ENCODE measurements at regions not wholly inside any gene's neighbourhood (a gene's known extent, or its start where the extent isn't known, plus 50 kb on each side); places are given as distances from the start of the nearest gene placed in this dataset.

GRCh38 chr6:8655670-8656454, 220.5 kb upstream of the SLC35B3 start (continued):
- TF ChIP-seq ARID3A (IDR thresholded peaks at IDR 0.05; ENCODE audit: low read depth, low read length) (peak; percentile 60; the same call in 1 of the 2 replicates), RCOR2 (CRISPR knock-in tag; IDR thresholded peaks at IDR 0.05) (no peak), MAF1 (CRISPR knock-in tag; IDR thresholded peaks at IDR 0.05; ENCODE audit: borderline replicate concordance) (no peak), CEBPB (IDR thresholded peaks at IDR 0.05; ENCODE audit: borderline replicate concordance, low read depth, low read length) (peak; percentile 96), SALL1 (CRISPR knock-in tag; IDR thresholded peaks at IDR 0.05) (peak; percentile 43; the same call in 1 of the 2 replicates), TCF7 (IDR thresholded peaks at IDR 0.05; ENCODE audit: low read depth) (peak; percentile 41; the same call in 1 of the 2 replicates), ARID5B (CRISPR knock-in tag; IDR thresholded peaks at IDR 0.05) (peak; percentile 75; the same call in 1 of the 2 replicates), MED1 (CRISPR knock-in tag; IDR thresholded peaks at IDR 0.05) (peak; percentile 49; the same call in 1 of the 2 replicates)

Measured in HepG2 (cell line).